Endothelial cell of umbilical vein (primary cell): ENCODE measurements at regions not wholly inside any gene's neighbourhood (a gene's known extent, or its start where the extent isn't known, plus 50 kb on each side); places are given as distances from the start of the nearest gene placed in this dataset.
"Not testable (repeated sequence)": the region's sequence is repeated elsewhere in the genome, so short reads cannot be mapped to it uniquely, and the experiment has no call there.

Experiments used
- BruUV-seq: library from RNA; stranded (reverse); fragments of 400-500 nt; replicated peaks from 2 replicates; lab custom pipeline; 2021; lab: Mats Ljungman, UMichigan
- CTCF ChIA-PET: fragments of 300-600, 350-600 bp; sonication (Branson Sonifier 250); formaldehyde crosslinking; loops from one replicate; lab custom pipeline; 2021; ENCODE audit warnings: antibody characterized with exemption, inconsistent platforms; lab: Charles Lee
- POLR2A ChIA-PET: fragments of 300-600, 350-600 bp; sonication (Branson Sonifier 250); formaldehyde crosslinking; loops from one replicate; lab custom pipeline; 2021; ENCODE audit warnings: antibody characterized with exemption, inconsistent platforms; lab: Charles Lee
- DNase-seq: peaks from one replicate; pipeline ENCODE4 v3.0.0-alpha.2; 2011; ENCODE audit warnings: low read depth, low spot score
- FAIRE-seq: peaks from 2 replicates; lab custom pipeline; 2011; peaks lifted over from hg19 to GRCh38; lab: Jason Lieb, UNC
- H2AFZ ChIP-seq: 2 replicates; pipeline ENCODE4 v1.6.0; 2012; ENCODE audit warnings: low read depth, low read length, control low read depth, inconsistent platforms
- H3K27ac ChIP-seq: 2 replicates; pipeline ENCODE4 v1.5.1; 2011; ENCODE audit warnings: low read depth, mild to moderate bottlenecking, control low read depth, low read length, moderate library complexity; ENCODE audit not compliant: insufficient read depth
- H3K27me3 ChIP-seq, 2 experiments: 2 replicates each; pipeline versions ENCODE4 v1.6.0 to v1.6.1; 2011; ENCODE audit warnings: low read length in 2 of 2, mixed read lengths in 1 of 2; ENCODE audit not compliant: control insufficient read depth in 2 of 2, insufficient read depth in 2 of 2
- H3K36me3 ChIP-seq, 2 experiments: 2 replicates in 1 of 2; 3 replicates in 1 of 2; pipeline ENCODE4 v1.5.1; 2011; ENCODE audit warnings: low read length in 2 of 2, mild to moderate bottlenecking in 1 of 2, moderate library complexity in 1 of 2; ENCODE audit not compliant: control insufficient read depth in 2 of 2, insufficient read depth in 2 of 2; ENCODE audit errors: extremely low read depth in 1 of 2
- H3K4me1 ChIP-seq: 3 replicates; pipeline ENCODE4 v1.5.1; 2011; ENCODE audit warnings: mild to moderate bottlenecking, low read length; ENCODE audit not compliant: control insufficient read depth, insufficient read depth; ENCODE audit errors: extremely low read depth
- H3K4me2 ChIP-seq: 2 replicates; pipeline ENCODE4 v1.6.1; 2011; ENCODE audit warnings: low read length, control low read depth, mixed read lengths; ENCODE audit not compliant: insufficient read depth
- H3K4me3 ChIP-seq, 3 experiments: fragments of 200-600 bp in 1 of 3; sonication (generic), shearing (Covaris generic) in 1 of 3; replicated peaks in 1 of 3; 2 replicates each; pipeline ENCODE4 v1.5.1; 2011 to 2016; ENCODE audit warnings: control low read depth in 3 of 3, low read length in 3 of 3, mild to moderate bottlenecking in 2 of 3, inconsistent platforms in 1 of 3, low read depth in 1 of 3, moderate library complexity in 1 of 3; ENCODE audit not compliant: insufficient read depth in 1 of 3
- H3K79me2 ChIP-seq: 2 replicates; pipeline ENCODE4 v1.6.0; 2012; ENCODE audit warnings: low read length, inconsistent platforms; ENCODE audit not compliant: control insufficient read depth, insufficient read depth
- H3K9ac ChIP-seq: replicated peaks from 2 replicates; pipeline ENCODE3; 2011; ENCODE audit warnings: low read length, control low read depth; ENCODE audit not compliant: insufficient read depth; ENCODE audit errors: extremely low read depth
- H3K9me1 ChIP-seq: replicated peaks from 3 replicates; pipeline ENCODE4 v1.6.0; 2011; ENCODE audit warnings: mild to moderate bottlenecking, low read length; ENCODE audit not compliant: control insufficient read depth, insufficient read depth; ENCODE audit errors: extremely low read depth
- H3K9me3 ChIP-seq: replicated peaks from 2 replicates; pipeline ENCODE4 v1.5.1; 2012; ENCODE audit warnings: low read length, inconsistent platforms; ENCODE audit not compliant: control insufficient read depth, insufficient read depth
- H4K20me1 ChIP-seq: replicated peaks from 2 replicates; pipeline ENCODE3; 2011; ENCODE audit warnings: mild to moderate bottlenecking, low read length; ENCODE audit not compliant: control insufficient read depth, insufficient read depth; ENCODE audit errors: extremely low read depth
- JUN ChIP-seq: IDR thresholded peaks from 2 replicates; pipeline ENCODE4 v1.6.1; 2011; ENCODE audit warnings: borderline replicate concordance, low read depth; ENCODE audit not compliant: insufficient read length, insufficient read depth
- MYC ChIP-seq: IDR thresholded peaks from one replicate; pipeline ENCODE4 v1.6.1; 2011; ENCODE audit warnings: mild to moderate bottlenecking, low read depth, low read length
- POLR2AphosphoS5 ChIP-seq: IDR thresholded peaks from 2 replicates; pipeline ENCODE4 v1.6.1; 2012; ENCODE audit warnings: low read depth, mild to moderate bottlenecking, control low read depth, low read length, moderate library complexity; ENCODE audit not compliant: insufficient read depth
- dilution Hi-C: fragments of 300-500 bp; cut with MboI; formaldehyde crosslinking; loops from one replicate; pipeline ENCODE4 v1.15.0; 2019; ENCODE audit warnings: low sequenced_read_pairs; ENCODE audit not compliant: extremely low pct_ligation_motif_present
- intact Hi-C: fragments of 100-400 bp; cut with micrococcal nuclease; formaldehyde crosslinking; loops from one replicate; pipeline ENCODE4 v1.10.0; 2022
- TF ChIP-seq, protein P1 (sequence below), 2 donors: IDR thresholded peaks; 1 replicate in 1 of 2; 2 replicates in 1 of 2; pipeline ENCODE4 v1.5.1; 2011; ENCODE audit warnings: low read length in 2 of 2, mild to moderate bottlenecking in 2 of 2, moderate library complexity in 2 of 2, control low read depth in 1 of 2, inconsistent platforms in 1 of 2, low read depth in 1 of 2; ENCODE audit not compliant: insufficient read depth in 1 of 2; ENCODE audit errors: extremely low read depth in 1 of 2

DNA sequence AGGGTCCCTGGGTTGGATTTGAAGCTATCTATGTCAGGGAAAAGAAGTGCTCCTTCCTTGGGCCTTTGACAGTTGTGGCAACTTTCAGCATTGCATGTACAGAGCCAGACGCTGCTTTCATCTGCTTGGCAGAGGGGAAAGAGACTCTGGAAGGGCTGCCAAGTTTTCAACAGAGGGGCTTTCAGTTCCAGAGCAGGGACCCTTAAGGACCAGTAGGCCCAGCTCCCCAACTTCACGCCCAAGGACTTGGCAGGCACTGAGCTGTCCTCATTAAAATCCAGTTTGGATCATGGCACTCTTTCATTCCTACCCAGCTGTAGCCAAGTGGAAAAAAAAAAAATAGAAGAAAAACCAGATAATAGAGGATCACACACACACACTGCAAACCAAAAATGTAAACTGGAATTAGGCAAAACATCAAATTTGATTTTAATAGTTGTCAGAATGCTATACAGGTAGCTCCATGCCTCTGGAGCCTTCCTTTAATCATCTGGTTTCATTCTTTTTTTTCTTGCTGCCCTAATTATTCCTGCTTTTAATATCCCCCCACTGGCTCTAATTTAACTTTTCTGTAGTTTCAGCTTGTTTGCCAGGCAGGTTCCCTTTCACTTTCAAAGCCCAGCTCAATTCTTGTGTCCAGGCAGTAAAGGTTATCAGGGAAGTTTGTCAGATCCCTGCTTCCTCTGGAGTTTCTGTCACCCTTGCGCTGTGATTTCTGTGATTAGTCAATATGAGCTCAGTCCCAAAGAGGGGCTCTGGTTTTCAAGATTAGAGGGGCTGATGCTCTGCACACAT, 702.6 kb upstream of the CDH8 start:
- ChIA-PET POLR2A (no interaction called here), CTCF (no interaction called here)
- FAIRE-seq = no peak
- no peak for DNase-seq
- BruUV-seq = no TSS peak
- H3K4me1 ChIP-seq = no peaks in the 10 kb centered on the region
- H3K79me2 ChIP-seq = no peaks in the 10 kb centered on the region
- no peak overlapping the region for H3K4me3 ChIP-seq
- H3K9ac ChIP-seq = no peak overlapping the region
- H2AFZ ChIP-seq = no peak overlapping the region
- intact Hi-C loops (no loop called here), dilution Hi-C loops (no loop called here)
- no peak for TF ChIP-seq MYC
- H3K27ac ChIP-seq = no peak overlapping the region
- no peaks in the 10 kb centered on the region for H4K20me1 ChIP-seq
- H3K9me3 ChIP-seq = peaks cover 4% of the 10 kb centered on the region
- no peaks in the 10 kb centered on the region for H3K36me3 ChIP-seq
- H3K4me2 ChIP-seq = no peak overlapping the region
- no peaks in the 10 kb centered on the region for H3K9me1 ChIP-seq
- H3K27me3 ChIP-seq = no peaks in the 10 kb centered on the region

DNA sequence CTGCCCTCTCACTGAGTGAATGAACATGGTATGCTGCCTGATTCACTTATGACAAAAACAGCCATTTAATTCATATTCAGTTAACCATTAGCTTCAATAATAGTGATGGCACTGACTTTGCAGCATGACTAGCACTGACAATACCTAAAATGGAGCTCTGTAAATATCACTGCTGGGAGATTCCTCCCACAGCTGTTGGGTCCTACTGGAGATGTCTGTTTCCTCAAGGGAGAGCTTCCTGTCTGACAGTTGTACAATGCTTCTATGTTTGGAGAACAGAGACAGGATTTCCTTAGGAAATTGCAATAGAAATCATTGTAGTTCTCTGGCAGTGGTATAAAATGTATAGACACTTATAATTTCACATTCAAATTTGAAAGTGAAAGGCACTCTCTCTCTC, 695.9 kb upstream of the CDH8 start:
- intact Hi-C loops (no loop called here), dilution Hi-C loops (no loop called here)
- TF ChIP-seq POLR2AphosphoS5 (no peak), JUN (no peak)
- TF ChIP-seq, protein P1, sequence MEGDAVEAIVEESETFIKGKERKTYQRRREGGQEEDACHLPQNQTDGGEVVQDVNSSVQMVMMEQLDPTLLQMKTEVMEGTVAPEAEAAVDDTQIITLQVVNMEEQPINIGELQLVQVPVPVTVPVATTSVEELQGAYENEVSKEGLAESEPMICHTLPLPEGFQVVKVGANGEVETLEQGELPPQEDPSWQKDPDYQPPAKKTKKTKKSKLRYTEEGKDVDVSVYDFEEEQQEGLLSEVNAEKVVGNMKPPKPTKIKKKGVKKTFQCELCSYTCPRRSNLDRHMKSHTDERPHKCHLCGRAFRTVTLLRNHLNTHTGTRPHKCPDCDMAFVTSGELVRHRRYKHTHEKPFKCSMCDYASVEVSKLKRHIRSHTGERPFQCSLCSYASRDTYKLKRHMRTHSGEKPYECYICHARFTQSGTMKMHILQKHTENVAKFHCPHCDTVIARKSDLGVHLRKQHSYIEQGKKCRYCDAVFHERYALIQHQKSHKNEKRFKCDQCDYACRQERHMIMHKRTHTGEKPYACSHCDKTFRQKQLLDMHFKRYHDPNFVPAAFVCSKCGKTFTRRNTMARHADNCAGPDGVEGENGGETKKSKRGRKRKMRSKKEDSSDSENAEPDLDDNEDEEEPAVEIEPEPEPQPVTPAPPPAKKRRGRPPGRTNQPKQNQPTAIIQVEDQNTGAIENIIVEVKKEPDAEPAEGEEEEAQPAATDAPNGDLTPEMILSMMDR (IDR thresholded peaks at IDR 0.05; ENCODE audit: extremely low read depth in 1 of 2, insufficient read depth in 1 of 2, low read depth in 1 of 2, low read length in 2 of 2) = no peak
- Histone ChIP-seq H3K4me1 (no peaks in the 10 kb centered on the region), H4K20me1 (no peaks in the 10 kb centered on the region), H3K9me3 (peaks cover 1% of the 10 kb centered on the region), H3K27me3 (no peaks in the 10 kb centered on the region), H2AFZ (no peak overlapping the region), H3K36me3 (no peaks in the 10 kb centered on the region), H3K4me2 (no peak overlapping the region), H3K79me2 (no peaks in the 10 kb centered on the region), H3K27ac (no peak overlapping the region), H3K9me1 (no peaks in the 10 kb centered on the region), H3K9ac (no peak overlapping the region), H3K4me3 (no peak overlapping the region)
- POLR2A ChIA-PET = no interaction called here
- CTCF ChIA-PET = no interaction called here
- BruUV-seq = no TSS peak
- DNase-seq (no peak), FAIRE-seq (no peak)

DNA sequence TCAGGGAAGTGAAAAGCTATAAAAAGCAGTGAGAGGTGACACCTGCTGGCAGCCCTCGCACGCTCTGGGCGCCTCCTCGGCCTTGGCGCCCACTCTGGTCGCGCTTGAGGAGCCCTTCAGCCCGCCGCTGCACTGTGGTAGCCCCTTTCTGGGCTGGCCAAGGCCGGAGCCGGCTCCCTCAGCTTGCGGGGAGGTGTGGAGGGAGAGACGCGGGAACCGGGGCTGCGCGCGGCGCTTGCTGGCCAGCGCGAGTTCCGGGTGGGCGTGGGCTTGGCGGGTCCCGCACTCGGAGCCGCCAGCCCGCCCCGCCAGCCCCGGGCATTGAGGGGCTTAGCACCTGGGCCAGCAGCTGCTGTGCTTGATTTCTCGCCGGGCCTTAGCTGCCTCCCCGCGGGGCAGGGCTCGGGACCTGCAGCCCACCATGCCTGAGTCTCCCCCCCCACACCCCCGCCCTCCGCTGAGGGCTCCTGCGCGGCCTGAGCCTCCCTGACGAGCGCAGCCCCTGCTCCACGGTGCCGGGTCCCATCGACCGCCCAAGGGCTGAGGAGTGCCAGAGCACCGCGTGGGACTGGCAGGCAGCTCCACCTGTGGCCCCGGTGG, 688.5 kb upstream of the CDH8 start:
- POLR2A ChIA-PET, H3K79me2 ChIP-seq, H3K36me3 ChIP-seq, DNase-seq, dilution Hi-C loops, H4K20me1 ChIP-seq, H3K27me3 ChIP-seq, H2AFZ ChIP-seq, H3K27ac ChIP-seq, H3K4me3 ChIP-seq, FAIRE-seq, intact Hi-C loops, H3K9ac ChIP-seq, H3K9me3 ChIP-seq, BruUV-seq, H3K9me1 ChIP-seq, H3K4me2 ChIP-seq, H3K4me1 ChIP-seq, CTCF ChIA-PET: not testable (repeated sequence)
